Dedifferentiated amniotic fluid mesenchymal stem cell (primary cell): ENCODE measurements at regions not wholly inside any gene's neighbourhood (a gene's known extent, or its start where the extent isn't known, plus 50 kb on each side); places are given as distances from the start of the nearest gene placed in this dataset.
"Not testable (repeated sequence)": the region's sequence is repeated elsewhere in the genome, so short reads cannot be mapped to it uniquely, and the experiment has no call there.

Experiments
- DNase-seq: peaks from one replicate; pipeline ENCODE4 v3.0.0-alpha.2; 2016; ENCODE audit errors: extremely low spot score

DNA sequence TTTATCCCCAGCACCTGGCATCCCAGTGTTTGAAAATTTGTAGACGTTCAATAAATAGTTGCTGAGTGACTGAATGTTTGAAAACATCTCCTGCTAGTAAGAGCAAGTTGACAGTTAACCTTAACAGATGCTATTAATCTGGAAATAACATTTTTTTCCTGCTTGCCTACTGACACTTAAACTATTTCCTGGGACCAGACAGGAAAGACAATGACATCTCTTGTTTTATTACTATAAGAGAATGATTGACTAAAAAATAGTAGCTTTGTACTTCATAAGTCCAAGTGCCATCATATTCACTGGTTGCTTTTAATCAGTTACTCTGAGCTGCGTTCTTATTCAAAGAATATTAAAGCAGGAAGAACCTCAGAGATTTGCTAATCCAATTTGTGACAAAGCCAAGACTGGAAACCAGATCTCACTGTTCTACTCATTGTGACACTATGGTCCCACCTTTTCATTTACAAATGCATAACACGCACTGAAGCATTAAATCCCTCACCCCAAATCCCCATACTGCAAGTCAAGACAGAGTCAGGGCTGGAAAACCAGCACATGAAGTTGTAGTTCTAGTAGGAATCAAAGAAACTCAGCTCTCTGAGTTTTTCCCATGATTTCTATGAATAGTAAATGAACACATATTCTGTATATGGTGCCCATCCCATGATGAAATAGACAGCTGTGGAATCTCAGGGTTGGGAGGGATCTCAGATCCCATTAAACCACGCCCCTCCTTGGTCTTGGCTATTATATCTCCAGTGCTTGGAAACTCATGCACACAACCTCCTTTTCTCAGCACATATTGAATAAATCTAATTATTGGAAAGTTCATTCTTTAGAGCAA lies 212.7 kb upstream of the P2RY1 start:
- no peak for DNase-seq

DNA sequence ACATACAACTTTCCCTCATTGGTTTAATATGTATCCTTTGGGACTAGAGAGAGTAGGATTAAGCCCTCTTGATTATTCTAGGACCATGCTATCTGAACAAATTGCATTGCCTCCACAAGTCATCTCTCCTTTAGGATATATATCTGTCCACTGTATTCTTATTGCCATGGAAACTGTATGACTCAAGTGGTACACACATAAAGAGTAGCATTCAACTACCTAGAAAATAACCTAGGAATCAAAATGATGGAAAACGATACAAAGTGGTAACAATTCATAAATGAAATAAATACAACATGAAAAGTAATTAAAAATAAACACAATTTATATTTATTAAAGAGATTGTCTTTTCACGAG lies 212.1 kb upstream of the P2RY1 start:
- DNase-seq = no peak

GRCh38 chr3:152623286-152623911 lies 211.5 kb upstream of the P2RY1 start:
- no peak for DNase-seq

GRCh38 chr3:152626226-152626625 lies 208.7 kb upstream of the P2RY1 start:
- DNase-seq = no peak

GRCh38 chr3:152628496-152628895 lies 206.4 kb upstream of the P2RY1 start:
- DNase-seq = no peak

DNA sequence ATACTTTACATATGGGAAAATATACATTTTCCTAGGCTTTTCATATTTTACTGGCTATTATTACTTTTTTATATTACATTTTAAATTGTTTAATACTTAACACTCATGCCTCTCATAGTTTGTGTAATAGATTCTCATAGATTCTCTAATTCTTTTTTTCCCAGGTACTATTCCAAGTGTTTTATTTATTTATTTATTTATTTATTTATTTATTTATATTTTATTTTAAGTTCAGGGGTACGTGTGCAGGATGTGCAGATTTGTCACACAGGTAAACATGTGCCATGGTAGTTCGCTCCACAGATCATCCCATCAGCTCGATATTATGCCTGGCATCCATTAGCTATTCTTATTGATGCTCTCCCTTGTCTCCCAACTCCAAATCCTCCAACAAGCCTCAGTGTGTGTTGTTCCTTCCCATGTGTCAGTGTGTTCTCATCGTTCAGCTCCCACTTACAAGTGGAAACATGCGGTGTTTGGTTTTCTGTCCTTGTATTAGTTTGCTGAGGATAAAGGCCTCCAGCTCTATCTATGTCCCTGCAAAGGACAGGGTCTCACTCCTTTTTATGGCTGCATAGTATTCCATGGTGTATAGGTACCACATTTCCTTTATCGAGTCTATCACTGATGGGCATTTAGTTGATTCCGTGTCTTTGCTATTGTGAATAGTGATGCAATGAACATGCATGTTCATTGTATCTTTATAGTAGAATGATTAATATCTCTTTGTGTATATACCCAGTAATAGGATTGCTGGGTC lies 205.4 kb upstream of the P2RY1 start:
- no peak for DNase-seq

DNA sequence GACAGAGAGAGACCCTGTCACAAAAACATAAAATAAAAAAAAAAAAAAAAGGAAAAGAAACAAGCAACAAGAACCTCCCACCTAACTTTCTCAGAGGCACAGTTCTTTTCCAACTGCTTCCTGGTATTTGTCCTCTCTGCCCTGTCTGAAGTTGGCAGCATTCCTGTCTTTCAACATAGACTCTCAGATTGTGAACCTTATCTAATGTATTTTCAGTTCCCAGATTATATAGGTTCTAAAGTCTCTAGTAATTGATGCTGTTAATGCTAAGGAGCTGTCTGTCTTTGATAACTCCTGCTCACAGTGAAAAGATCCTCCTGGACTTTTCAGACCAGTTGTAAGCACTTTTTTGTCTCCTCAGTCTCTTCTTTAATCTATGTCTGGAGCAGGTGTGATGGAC lies 199.5 kb upstream of the P2RY1 start:
- DNase-seq = no peak

DNA sequence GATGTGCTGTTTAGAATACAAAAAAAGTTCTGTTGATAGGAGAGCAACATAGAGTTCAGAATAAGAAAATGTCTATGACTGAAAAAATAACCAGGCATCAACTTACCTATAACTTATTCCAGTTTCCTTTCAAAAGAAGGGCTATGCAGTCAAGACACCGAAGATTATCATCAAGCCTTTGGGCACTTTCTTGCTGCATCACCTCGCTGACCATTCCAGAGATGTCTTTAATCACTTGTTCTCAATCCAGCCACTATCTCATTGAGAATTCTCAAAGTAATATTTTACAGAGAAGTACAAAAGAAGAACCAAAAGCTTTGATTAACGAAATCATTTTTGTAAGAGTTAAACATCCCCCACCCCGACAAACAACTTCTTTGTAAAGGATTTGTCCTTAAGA lies 198.3 kb upstream of the P2RY1 start:
- DNase-seq = no peak

GRCh38 chr3:152638214-152638613 lies 196.7 kb upstream of the P2RY1 start:
- DNase-seq = no peak

DNA sequence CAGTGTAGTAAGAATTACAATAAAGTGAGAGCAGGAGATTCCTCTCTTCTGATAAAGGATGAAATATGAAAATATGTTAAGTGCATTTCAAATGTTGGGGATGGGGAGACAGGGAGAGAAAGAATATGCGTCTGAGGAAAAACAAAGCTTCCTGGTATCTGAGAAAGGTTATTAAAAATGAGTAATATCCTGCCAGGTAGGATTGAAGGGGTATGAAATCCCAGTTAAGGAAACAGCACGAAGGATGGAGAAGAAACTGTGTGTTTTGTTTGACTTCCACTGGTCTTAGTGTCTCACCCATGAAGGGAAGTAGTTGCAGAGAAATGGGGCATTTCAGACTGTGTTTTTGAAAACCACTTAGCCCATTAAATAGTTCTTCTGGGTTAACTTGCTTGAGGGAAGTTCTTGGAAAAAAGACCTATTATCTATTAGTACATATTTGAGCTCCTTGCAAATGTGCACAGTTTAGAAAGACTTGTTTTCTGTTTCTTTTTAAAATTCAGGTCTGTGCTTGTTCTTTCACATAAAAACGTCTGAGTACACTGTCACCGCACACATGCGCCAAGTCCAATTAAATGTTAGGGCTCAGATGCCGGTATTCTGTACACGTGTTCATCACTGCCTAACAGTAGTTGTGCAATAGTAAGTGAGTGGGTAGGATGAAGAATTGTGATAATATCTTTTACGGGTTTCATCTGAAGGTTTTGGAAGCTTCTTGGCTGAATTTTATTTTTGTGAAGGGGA lies 196.1 kb upstream of the P2RY1 start:
- DNase-seq = no peak

GRCh38 chr3:152641198-152641597 lies 193.7 kb upstream of the P2RY1 start:
- no peak for DNase-seq

GRCh38 chr3:152642658-152643057 lies 192.3 kb upstream of the P2RY1 start:
- no peak for DNase-seq

- DNase-seq = no peak
These were observed 190.5 kb upstream of the P2RY1 start for GRCh38 chr3:152644478-152644877.

DNA sequence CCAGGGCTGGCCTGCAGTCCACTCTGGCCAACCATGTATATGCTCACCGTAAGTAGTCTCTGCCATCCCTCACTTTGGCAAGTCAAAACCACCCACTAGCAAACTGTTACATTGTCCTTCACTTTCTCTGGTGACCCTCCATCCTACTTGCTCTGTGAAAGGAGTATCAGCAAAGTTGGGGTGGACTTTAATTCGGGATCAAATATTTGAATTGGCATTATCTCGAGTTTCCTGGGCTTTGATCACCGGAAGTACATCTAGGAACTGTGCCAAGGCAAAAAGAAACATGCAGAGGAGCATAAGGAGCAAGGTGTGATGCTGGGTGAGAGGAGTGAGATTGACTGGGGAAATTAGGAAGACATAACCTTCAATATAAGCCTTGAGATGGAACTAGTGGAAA lies 188.9 kb upstream of the P2RY1 start:
- no peak for DNase-seq

- no peak for DNase-seq
These were observed 184.8 kb upstream of the P2RY1 start for GRCh38 chr3:152650177-152650576.

DNA sequence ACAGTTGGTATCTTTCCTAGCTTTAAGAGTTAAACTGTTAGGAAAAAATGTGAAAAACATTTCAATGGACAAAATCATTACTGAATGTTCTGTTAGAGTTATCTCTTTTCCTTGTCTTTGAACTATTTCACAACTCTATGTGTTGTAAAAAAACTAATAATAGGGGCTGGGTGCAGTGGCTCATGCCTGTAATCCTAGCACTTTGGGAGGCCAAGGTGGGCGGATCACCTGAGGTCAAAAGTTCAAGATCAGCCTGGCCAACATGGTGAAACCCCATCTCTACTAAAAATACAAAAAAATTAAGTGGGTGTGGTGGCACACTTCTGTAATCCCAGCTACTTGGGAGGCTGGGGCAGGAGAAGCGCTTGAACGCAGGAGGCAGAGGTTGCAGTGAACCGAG lies 184.0 kb upstream of the P2RY1 start:
- not testable (repeated sequence) for DNase-seq

DNA sequence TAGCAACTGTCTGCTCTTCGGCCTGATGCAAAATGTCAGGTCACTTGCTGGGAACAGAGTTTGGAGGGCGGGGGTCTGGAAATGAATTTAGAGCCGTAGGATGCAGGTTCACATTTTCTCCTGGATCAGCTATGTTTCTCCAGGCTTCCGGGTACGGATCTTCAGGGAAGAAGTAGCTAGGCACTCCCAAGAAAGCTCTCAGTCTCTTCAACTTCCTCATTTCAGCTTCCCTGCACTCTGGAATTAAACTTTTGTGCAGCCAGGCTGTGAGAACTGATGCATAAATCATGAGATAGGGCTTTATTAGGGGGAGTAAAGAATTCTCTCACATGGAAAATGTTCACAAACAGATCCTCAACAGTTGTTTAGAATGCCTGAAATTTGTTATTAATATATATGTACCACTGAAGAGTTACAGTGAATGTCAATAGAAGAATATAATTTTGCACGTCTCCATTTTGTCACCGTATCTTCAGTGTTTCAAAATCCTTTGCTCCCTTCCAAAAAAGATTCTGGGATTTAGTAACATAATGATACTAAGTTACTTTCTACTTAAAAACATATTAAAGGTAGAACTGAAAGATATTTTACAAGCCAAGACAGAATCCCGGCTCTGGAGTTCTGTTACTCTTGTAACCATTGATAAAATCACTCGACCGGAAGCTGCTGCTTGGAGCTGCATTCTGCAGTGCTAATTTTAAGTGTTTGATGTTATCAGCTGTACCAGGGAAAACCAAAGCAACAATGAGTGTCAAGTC lies 178.5 kb upstream of the P2RY1 start:
- DNase-seq = no peak

- DNase-seq = no peak
These were observed 178.0 kb upstream of the P2RY1 start for GRCh38 chr3:152656972-152657355.

DNA sequence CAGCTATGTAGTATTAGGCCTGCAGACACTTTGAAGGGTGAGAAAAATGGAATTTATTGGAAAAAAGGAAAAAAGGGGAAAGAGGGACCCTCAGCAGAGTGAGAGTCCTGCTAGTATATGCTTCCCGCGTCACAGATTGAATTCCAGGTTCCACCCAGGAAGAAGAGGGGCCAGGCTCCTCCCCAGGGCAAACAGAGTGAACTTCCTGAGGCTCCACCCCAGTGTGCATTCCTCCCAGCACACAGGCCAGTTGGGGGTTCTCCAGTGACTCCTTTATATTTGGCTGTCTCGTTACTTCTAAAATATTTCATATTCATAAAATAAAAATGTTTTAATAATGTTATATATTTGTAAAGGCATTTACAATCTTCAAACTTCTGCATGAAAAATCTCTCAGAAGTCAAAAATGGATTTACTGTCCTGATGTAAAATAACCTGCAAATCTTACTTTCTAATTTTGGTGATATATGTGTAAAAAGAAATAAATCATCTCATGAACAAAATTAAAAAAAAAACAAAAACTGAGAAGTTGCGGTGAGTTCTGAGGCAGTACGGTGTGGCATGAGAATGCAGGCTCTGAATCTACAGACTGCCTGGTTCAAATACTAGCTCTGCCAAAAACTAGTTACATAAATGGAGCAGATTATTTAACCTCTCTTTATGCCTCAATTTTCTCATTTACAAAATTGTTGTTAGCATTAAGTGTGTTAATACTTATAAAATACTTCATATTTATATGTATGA lies 175.8 kb upstream of the P2RY1 start:
- DNase-seq = no peak

- DNase-seq = no peak
These were observed 172.8 kb upstream of the P2RY1 start for GRCh38 chr3:152662157-152662556.

DNA sequence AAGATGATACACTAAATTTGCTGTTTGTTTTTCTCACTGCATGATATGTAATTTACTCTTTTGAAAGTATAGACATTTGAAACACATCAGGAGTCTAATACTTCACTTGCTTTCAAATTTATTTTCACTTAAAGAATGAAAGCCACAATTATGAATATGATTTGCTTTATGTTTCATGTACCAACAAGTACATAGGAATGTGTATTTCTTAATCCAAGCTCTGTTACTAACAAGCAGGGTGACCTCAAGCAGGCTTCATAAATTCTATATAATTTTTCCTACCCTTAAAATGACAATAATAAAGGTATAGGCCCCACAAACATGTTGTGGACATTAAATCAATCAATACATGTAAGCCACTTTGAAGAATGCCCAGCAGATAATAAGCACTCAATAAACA lies 170.2 kb upstream of the P2RY1 start:
- DNase-seq = no peak
